Mucosa of descending colon (tissue), 3 donors: ENCODE measurements at regions not wholly inside any gene's neighbourhood (a gene's known extent, or its start where the extent isn't known, plus 50 kb on each side); places are given as distances from the start of the nearest gene placed in this dataset.

ENCODE experiments used
- ATAC-seq: fragments of 200-7000 bp; cut with Tn5 transposase; one replicate; pipeline ENCODE4 v1.9.1; 2020; ENCODE audit warnings: mild to moderate bottlenecking, moderate library complexity
- DNase-seq, 3 donors: peaks; one replicate each; pipeline ENCODE4 v3.0.0-alpha.2; 2020
- H3K36me3 ChIP-seq: fragments of 200-600 bp; one replicate; pipeline ENCODE4 v1.8.0; 2021; ENCODE audit warnings: low read depth, mild to moderate bottlenecking
- H3K4me1 ChIP-seq: fragments of 200-600 bp; one replicate; pipeline ENCODE4 v1.8.0; 2021; ENCODE audit warnings: low read depth, mild to moderate bottlenecking
- H3K4me3 ChIP-seq: fragments of 200-600 bp; one replicate; pipeline ENCODE4 v1.8.0; 2021; ENCODE audit warnings: mild to moderate bottlenecking
- H3K9me3 ChIP-seq: fragments of 200-600 bp; one replicate; pipeline ENCODE4 v1.8.0; 2021; ENCODE audit warnings: mild to moderate bottlenecking
- CTCF ChIP-seq: fragments of 200-600 bp; IDR thresholded peaks from one replicate; pipeline ENCODE4 v1.8.0; 2022; ENCODE audit warnings: antibody characterized with exemption, mild to moderate bottlenecking
- intact Hi-C, 2 donors: fragments of 100-400 bp; cut with DNase I in 1 of 2; cut with micrococcal nuclease in 1 of 2; formaldehyde crosslinking; loops; one replicate each; pipeline versions ENCODE4 v1.11.0 to v1.11.1; 2022; cut with DNase I, micrococcal nuclease
- donor health status: DM: no; HTN: no; CAD: no; lungs with moderate emphysema.
- donor health status: DM: no; HTN: no; CAD: no.
- donor health status: DM: no; HTN: yes; CAD: no.

DNA sequence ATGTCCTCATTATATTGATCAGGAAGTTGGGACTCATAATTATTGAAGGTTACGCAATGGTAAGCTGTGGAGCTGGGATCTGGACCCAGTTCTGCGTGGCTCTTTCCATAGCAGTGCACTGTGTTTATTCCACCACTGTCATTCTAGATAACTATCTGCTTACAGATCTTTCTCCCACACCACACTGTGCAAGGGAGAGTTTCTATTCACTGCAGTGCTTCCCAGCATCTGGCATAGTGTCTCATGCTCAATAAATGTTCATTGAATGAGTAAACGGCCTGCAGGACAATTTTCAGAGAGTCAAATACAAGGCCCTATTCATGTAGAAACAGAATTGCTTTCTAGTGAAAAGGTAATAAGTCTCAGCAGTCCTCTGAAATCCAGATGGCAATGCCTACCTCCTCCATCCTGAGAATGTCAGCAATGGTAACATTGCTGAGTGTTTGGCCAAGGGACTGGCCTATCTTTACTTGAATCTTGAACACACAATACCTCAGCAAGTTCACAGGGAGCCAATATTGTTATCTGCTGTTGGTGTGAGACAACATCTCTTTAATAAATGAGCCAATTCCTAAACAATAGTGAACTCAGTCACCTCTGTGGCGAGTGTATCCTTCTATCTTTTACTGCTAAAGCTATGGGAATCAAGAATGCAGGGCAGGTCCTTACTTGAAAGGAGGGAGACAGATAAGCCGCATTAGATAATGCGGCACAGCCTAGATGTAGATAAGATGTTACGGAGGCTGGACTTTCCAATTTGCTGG lies 332.4 kb upstream of the PRICKLE1 start:
- DNase-seq (no peak), ATAC-seq (no peak)
- H3K4me1 ChIP-seq = no peaks in the 10 kb centered on the region
- no peak for TF ChIP-seq CTCF
- no peaks in the 10 kb centered on the region for H3K36me3 ChIP-seq
- H3K9me3 ChIP-seq = peaks cover 11% of the 10 kb centered on the region
- H3K4me3 ChIP-seq = no peak overlapping the region
- intact Hi-C loops = no loop called here

GRCh38 chr12:42919691-42920090 lies 330.1 kb upstream of the PRICKLE1 start:
- DNase-seq (no peak), ATAC-seq (no peak)
- intact Hi-C loops = no loop called here
- no peaks in the 10 kb centered on the region for H3K4me1 ChIP-seq
- no peaks in the 10 kb centered on the region for H3K36me3 ChIP-seq
- TF ChIP-seq CTCF = no peak
- H3K4me3 ChIP-seq = no peak overlapping the region
- peaks cover 4% of the 10 kb centered on the region for H3K9me3 ChIP-seq

- no peak for ATAC-seq
- TF ChIP-seq CTCF = no peak
- H3K4me3 ChIP-seq = no peak overlapping the region
- H3K4me1 ChIP-seq = no peaks in the 10 kb centered on the region
- DNase-seq = no peak
- intact Hi-C loops = no loop called here
- H3K36me3 ChIP-seq = no peaks in the 10 kb centered on the region
- H3K9me3 ChIP-seq = peaks cover 3% of the 10 kb centered on the region
Observed at GRCh38 chr12:42918443-42918842, 328.9 kb upstream of the PRICKLE1 start.

DNA sequence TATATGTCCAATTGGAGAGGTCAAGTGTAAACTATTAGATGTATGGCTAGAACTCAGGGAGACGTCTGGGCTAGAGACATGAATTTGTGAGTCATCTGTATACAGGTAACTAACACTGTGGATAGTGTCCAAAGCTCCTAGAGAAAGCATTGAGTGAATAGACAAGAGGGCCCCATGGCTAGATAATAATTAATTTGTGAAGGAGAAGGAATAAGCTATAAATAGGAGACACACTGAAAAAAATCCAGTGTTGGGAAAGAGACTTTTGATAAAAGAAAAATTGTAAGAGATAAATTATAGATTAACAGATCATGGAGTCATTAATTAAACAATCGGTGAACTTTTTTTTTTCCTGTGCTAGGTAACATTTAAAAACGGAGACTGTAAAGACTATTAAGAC lies 326.6 kb upstream of the PRICKLE1 start:
- Histone ChIP-seq H3K9me3 (peaks cover 12% of the 10 kb centered on the region), H3K36me3 (no peaks in the 10 kb centered on the region), H3K4me1 (no peaks in the 10 kb centered on the region), H3K4me3 (no peak overlapping the region)
- intact Hi-C loops = no loop called here
- ATAC-seq (no peak), DNase-seq (no peak)
- TF ChIP-seq CTCF = no peak

DNA sequence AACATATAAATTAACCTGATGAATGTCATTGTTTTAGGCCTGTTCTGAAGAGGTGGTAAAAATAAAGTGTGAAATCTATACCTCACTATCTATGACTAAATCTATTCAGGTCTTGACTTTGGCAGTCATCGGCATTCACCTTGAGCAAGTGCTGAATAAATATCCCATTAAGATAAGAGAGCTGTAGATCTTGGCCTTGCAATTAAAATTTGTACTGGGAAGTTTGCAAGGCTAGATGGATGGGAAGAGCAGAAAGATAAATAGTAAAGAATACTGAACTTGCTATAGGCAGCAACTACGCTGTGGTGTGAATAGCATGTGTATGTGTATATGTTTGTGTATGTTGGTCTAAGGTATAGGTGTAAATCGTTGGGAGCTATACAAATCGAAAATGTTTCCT lies 325.9 kb upstream of the PRICKLE1 start:
- no peak overlapping the region for H3K4me3 ChIP-seq
- DNase-seq = no peak
- H3K9me3 ChIP-seq = peaks cover 12% of the 10 kb centered on the region
- no peak for ATAC-seq
- intact Hi-C loops = no loop called here
- no peak for TF ChIP-seq CTCF
- no peaks in the 10 kb centered on the region for H3K4me1 ChIP-seq
- no peaks in the 10 kb centered on the region for H3K36me3 ChIP-seq

DNA sequence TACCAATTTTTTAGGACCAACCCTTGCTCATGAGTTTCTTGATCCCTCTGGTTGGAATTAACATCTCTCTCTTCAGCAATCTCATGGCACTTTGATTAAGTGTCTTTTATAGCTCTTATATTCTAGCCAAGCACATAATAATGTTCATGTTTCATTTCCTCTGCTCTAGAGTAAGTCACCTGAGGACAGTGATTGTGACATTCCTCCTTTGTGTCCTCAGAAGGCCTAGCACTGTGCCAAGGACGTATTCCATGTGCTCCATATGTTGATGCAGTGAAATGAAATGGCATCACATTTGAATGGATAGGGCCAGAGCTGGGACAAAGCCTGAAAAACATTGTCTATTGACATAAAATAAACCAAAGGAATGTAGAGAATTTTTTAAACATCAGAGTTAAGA lies 322.8 kb upstream of the PRICKLE1 start:
- intact Hi-C loops = no loop called here

More for the DNA sequence above, 322.8 kb upstream of the PRICKLE1 start:
- no peak for DNase-seq
- Histone ChIP-seq H3K4me1 (no peaks in the 10 kb centered on the region), H3K9me3 (peaks cover 20% of the 10 kb centered on the region), H3K36me3 (no peaks in the 10 kb centered on the region), H3K4me3 (no peak overlapping the region)
- ATAC-seq = no peak
- TF ChIP-seq CTCF = no peak
